ENCODE measurements at regions not wholly inside any gene's neighbourhood (a gene's known extent, or its start where the extent isn't known, plus 50 kb on each side); places are given as distances from the start of the nearest gene placed in this dataset.
"Not testable (repeated sequence)": the region's sequence is repeated elsewhere in the genome, so short reads cannot be mapped to it uniquely, and the experiment has no call there.

DNA sequence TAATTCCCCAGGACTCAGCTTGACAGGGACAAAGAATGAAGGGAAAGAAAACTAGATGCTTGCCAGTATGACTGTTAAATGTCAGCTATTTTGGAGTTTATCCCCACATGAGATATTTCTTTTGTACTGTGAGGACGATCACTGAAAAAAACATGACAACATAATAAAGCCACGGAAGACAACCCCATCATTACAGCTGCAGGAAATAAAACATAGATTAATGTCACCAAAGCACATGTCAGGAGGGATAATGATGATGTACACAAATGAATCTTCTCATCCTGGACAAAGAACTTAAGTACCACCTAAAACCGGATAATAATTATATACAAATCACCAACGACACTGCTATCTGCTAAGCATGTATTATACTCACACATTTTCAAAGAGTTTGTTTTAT is 84.6 kb upstream of the GRIP1 start:
- no peak for DNase-seq (ENCODE audit: low read depth, low spot score)
- in situ Hi-C loops (cut with HindIII; ENCODE audit: low pct_unique_long_range_greater_than_20kb, low sequenced_read_pairs): no loop called here

DNA sequence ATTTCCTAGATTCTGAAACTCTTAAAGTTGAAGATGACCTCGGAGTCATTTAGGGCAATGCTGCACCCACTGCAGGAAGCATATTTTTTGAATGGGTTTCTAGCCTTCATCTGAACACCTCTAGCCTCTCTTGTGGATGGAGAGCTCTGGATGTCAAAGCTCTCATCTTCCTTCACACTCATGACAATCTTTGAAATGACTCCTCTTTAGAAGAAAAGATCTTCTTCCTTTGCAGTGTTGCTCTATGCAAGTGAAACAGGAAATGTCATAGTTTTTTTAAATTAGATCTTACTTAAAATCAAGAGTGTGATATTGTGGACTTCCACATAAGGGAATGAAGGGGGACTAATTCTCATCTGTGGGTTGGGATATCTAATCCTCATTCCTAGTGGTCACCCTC is 86.3 kb upstream of the GRIP1 start:
- no peak for DNase-seq (ENCODE audit: low read depth, low spot score)
- in situ Hi-C loops (cut with HindIII; ENCODE audit: low pct_unique_long_range_greater_than_20kb, low sequenced_read_pairs): no loop called here

DNA sequence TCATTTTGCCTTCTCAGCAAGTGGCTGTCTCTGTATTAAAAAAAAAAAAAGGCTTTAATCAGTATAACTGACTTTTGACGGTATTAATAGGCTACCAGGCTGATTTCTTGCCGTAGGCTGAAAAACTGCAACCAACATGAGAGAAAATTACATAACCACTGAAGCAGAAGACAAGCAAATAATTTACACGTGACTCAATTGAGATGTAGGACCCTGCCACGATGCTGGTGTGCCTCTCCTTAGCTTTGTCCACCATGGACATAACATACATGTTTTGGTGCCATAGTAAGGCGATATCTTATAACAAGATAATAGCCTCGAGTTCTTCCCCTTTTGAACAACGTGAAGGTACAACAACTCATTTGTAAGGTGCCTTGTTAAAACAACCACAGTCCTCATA is 88.7 kb upstream of the GRIP1 start:
- in situ Hi-C loops (cut with HindIII; ENCODE audit: low pct_unique_long_range_greater_than_20kb, low sequenced_read_pairs): no loop called here
- no peak for DNase-seq (ENCODE audit: low read depth, low spot score)

DNA sequence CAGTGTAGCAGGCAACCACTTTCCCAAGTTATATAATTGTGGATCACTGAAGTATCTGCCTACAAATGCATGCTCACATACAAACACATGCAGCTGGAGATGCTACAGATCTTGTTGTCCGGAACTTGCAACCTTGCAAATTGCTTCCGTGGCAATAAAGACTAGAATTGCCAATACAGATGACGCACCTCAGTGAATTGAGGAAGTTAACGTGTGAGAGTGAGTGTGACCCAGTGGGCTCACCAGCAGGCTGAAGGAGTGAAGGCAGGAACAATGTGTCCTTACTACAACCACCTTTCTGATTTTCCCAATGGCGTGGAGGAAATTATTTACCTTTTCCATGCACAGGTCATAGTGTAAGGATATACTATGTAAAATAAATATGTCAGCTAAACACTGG is 89.4 kb upstream of the GRIP1 start:
- no peak for DNase-seq (ENCODE audit: low read depth, low spot score)
- in situ Hi-C loops (cut with HindIII; ENCODE audit: low pct_unique_long_range_greater_than_20kb, low sequenced_read_pairs): no loop called here

DNA sequence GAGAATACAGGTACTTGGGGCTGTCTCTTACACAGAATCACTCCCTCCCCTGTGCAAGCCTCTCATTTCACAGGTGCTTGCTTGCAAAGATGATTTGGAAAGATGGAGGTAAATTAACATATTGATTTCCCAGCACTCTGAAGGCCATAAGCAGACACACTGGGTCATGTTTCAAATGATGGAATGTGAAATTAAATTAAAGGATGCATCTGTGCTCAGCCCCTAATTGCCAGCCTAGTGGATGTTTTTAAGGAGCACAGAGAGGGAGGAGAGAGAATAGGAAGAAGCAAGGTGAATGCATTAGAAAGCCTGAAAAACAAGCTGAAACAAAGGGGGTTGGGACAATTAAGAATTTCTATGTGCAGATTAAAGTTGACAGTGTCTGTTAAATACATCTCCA is 96.1 kb upstream of the GRIP1 start:
- DNase-seq (ENCODE audit: low read depth, low spot score): no peak
- in situ Hi-C loops (cut with HindIII; ENCODE audit: low pct_unique_long_range_greater_than_20kb, low sequenced_read_pairs): no loop called here

DNA sequence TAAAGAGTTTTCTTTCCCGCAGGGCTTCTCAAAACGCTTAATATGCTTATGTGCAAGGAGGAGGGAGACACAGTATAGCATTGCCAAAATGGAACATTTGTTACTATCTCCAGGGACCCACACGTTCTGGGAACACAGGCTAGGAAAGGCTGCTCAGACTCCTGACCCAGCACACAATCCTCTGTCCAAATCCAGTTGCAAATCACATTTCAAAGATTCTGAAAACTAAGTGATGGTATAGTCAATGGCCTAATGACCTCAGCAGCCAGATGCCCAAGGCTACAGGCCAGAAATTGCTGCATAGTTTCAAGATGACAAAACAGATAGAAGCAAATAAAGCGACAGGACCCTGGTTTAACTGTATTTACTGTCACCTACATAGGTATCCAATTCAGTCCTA is 97.0 kb upstream of the GRIP1 start:
- in situ Hi-C loops (cut with HindIII; ENCODE audit: low pct_unique_long_range_greater_than_20kb, low sequenced_read_pairs): no loop called here
- DNase-seq (ENCODE audit: low read depth, low spot score): no peak

DNA sequence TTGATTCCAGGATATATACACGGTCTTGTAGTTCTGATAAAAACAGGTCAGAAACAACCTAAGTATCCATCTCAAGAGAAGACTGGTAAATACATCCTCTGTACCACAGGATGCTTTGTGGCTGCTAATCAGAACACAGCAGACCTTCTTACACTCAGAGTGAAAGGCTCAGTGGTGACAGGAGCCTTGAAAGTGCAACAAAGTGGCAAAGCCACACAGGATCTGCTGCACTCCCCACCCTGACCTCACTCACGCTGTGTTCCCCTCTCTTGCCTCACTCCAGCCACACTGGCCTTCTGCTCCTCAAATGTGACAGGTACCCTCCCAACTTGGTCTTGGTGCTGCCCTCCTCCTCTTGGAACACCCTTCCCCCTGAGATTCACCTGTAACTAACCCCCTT is 98.1 kb upstream of the GRIP1 start:
- DNase-seq (ENCODE audit: low read depth, low spot score): no peak
- in situ Hi-C loops (cut with HindIII; ENCODE audit: low pct_unique_long_range_greater_than_20kb, low sequenced_read_pairs): no loop called here

DNA sequence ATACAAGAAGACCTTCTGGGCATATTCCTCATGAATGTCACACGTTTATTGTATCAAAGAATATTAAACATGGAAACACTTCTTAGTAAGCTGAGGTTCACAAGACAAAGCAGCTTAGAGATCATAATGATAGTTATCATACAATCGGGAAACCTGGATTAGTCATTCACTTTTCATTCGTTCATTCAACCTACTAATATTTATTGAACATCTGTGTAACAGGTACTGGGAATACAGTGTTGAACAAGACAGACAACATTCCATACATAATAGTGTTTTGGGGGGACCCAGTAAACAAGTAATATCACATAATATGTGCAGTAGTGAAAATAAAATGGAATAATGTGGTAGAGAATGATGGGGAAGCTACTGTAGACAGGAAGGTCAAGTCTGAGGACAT is 100.6 kb upstream of the GRIP1 start:
- no peak for DNase-seq (ENCODE audit: low read depth, low spot score)
- in situ Hi-C loops (cut with HindIII; ENCODE audit: low pct_unique_long_range_greater_than_20kb, low sequenced_read_pairs): no loop called here

DNA sequence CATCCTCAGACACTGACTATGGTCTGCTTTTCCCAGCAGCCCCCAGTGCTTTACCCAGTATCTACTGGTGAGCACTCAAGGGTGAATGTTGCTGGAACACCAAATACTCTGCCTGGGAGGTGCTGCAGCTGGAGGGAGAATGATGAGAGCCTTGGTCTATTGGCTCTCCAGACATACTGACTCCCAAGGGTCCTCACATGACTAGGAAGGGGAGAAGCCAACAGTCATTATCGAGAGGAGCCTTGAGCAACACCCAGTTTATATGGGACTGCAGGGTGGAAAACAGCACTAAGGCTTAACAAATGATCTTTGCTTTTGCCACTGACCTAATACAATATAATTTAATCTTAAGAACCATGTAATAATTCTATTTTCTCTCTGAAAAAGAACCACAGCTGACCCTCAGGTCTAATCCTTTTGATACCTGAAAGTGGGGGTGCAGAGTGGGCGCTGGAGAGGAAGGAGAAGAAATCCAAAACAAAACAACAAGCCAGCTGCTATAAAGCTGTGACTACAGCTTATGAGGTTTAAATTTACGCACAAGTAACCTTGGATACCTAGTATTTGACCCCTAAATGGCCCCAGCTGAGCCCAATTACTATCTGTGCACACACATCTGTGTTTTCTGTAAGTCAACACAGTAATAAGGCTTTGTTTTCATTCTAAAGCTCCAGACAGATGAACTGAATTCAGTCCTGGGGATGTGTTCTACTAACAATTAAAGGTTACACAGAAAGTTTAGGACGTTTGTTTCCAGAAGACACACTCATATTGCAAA is 107.8 kb upstream of the GRIP1 start:
- in situ Hi-C loops (cut with HindIII; ENCODE audit: low pct_unique_long_range_greater_than_20kb, low sequenced_read_pairs): no loop called here

DNA sequence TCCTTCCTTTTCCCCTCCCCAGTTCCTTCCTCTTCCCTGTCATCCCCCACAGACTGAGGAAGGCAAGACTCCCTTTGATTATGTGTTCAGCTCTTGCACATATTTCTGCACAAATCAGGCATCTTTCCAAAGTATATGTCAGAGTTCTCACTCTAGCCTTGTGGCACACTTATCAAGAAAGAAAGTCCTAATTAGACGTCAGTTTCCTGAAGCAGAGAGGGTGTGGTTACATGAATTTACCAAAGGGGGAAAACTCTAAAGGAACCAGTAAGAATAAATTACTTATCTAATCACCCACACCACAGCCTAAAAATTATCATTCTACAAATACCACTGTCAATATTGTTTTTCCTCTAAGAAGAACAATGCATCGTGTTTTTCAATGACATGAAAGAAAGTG is 120.7 kb upstream of the GRIP1 start:
- DNase-seq (ENCODE audit: low read depth, low spot score): no peak
- in situ Hi-C loops (cut with HindIII; ENCODE audit: low pct_unique_long_range_greater_than_20kb, low sequenced_read_pairs): no loop called here

More for the DNA sequence above, 107.8 kb upstream of the GRIP1 start:
- no peak for DNase-seq (ENCODE audit: low read depth, low spot score)

DNA sequence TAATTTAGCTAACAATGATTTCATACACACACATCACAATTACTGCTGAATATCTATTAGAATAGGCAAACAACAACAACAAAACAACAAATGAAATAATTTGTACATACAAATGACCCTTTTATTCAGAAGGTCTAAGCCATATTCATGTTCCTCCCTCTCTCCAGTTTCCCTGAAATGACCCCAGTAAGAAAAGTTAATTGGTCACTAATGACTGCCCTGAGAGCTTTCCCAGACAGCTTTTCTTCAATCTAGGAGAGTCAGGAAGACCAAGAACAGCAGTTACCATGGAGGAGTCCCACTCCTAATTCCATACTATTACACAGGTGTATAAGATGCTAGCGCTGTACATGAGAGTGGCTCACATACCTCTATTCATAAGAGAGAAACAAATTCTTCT is 121.2 kb upstream of the GRIP1 start:
- in situ Hi-C loops (cut with HindIII; ENCODE audit: low pct_unique_long_range_greater_than_20kb, low sequenced_read_pairs): no loop called here
- DNase-seq (ENCODE audit: low read depth, low spot score): no peak

DNA sequence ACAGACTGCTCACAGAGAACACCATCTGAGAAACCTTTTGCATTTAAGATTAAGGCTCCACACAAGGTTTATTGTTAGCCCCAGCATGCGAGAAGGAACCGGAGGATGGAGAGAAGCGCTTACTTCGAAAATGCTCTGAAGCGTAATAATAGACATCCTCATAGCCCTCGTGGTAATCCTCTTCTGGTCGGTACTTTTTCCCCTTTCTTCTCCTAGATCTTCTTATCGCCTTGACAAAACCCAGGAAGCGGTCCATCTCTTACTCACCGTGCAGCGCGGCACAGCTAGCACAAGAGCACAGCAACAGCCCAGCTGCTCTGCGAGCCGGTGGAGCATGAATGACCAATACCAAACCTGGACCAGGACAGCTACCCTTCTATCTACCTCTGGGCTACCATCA is 125.1 kb upstream of the GRIP1 start:
- in situ Hi-C loops (cut with HindIII; ENCODE audit: low pct_unique_long_range_greater_than_20kb, low sequenced_read_pairs): no loop called here
- DNase-seq (ENCODE audit: low read depth, low spot score): no peak

DNA sequence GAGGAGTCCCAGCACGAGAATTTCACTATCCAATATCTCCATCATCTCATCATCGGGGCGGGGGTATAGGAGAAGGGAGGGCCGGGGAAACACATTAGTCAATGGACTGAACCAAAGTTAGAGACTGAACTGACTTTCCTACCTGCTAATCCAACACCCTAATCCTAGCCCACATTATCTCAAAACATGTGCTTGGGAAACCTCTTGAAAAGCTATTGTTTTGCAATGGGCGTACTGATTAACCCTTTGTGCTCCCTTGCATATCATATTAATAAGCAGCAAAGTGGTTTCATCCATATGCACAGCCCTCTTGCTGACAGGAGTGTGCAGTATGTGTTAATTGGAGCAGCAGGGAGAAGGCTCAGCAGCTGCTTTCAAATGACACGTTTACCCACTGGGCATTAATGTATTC is 125.7 kb upstream of the GRIP1 start:
- DNase-seq (ENCODE audit: low read depth, low spot score): no peak
- in situ Hi-C loops (cut with HindIII; ENCODE audit: low pct_unique_long_range_greater_than_20kb, low sequenced_read_pairs): no loop called here

DNA sequence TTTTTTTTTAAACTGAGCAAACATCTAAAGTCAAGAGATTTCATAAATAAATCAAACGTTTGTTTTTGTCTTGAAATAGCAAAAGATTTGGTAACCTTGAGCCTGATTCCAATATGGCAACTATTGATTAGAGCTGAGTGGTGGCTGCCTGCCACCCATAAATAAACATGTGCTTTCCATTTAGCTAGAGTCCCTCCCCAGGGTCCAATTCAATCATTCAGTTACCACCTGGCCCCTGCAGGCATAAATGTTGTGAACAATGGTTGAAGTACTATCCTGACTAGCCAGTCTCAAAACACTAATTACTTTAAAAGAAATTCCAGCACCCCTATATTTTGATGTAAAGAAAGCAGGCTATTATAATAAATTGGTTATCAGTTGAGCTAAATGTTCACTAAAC is 129.7 kb upstream of the GRIP1 start:
- in situ Hi-C loops (cut with HindIII; ENCODE audit: low pct_unique_long_range_greater_than_20kb, low sequenced_read_pairs): no loop called here
- no peak for DNase-seq (ENCODE audit: low read depth, low spot score)

DNA sequence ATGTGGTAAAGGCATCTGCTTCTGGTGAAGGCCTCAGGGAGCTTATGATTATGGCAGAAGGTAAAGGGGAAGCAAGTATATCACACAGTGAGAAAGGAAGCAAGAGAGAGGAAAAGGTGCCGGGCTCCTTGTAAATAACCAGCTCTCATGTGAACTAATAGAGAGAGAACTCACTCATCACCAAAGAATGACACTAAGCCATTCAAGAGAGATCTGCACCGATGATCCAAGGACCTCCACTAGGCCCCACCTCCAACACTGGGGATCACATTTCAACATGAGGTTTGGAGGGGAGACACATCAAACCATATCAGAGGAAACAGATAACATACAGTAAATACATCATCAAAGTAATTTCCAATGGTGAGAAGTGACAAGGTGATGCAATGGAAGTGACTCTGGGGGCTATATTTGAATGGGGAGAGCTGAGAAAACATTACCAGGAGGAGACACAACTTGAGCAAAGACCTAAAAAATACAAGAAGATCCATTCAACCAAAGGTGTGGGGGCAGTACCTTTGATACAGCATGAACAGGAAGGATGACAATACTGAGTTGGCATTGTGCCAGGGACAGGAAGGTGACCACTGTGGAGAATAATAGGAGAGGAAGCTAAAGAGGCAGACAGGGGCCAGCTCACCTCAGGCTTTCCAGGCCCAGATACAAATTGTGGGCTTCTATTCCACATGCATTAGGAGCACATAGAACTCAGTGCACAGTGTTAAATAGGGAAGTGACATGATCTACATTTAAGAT is 134.4 kb upstream of the GRIP1 start:
- in situ Hi-C loops (cut with HindIII; ENCODE audit: low pct_unique_long_range_greater_than_20kb, low sequenced_read_pairs): no loop called here
- no peak for DNase-seq (ENCODE audit: low read depth, low spot score)

DNA sequence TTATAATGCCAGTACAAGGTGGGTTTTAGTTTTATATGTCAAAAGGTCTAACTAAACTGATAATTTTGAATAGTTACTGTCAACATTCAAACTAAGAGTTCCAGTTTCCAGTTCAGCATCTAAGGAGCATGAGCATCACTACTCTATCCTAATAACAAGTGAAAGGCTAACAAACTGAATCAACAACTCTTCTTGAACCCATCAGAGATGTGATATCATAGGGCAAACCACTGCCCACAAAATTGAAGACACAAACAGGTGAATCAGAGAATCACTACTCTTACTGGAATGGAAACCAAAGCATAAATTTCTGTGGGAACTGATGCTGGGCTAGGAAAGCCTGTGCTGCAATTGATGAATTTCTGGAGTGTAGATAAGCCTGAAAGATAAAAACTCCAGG is 140.7 kb upstream of the GRIP1 start:
- no peak for DNase-seq (ENCODE audit: low read depth, low spot score)
- in situ Hi-C loops (cut with HindIII; ENCODE audit: low pct_unique_long_range_greater_than_20kb, low sequenced_read_pairs): no loop called here

DNA sequence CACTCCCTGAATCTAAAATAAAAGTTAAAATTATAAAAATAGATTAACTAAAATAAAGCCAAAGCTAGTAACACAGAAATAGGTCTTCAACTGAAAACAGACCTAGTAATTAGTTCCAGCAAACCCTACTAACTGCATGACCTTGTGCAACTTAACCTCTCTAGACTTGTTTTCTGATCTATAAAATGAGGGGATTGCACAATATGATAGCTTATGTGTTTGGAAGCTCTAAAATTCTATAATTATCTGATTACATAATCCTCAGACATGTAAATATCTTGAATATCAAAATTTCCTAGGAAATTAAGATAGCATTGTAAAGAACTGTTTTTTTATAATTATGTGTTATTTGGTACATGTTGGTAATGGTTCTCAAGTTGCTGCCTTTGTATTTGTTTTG is 144.1 kb upstream of the GRIP1 start:
- DNase-seq (ENCODE audit: low read depth, low spot score): no peak
- in situ Hi-C loops (cut with HindIII; ENCODE audit: low pct_unique_long_range_greater_than_20kb, low sequenced_read_pairs): no loop called here

DNA sequence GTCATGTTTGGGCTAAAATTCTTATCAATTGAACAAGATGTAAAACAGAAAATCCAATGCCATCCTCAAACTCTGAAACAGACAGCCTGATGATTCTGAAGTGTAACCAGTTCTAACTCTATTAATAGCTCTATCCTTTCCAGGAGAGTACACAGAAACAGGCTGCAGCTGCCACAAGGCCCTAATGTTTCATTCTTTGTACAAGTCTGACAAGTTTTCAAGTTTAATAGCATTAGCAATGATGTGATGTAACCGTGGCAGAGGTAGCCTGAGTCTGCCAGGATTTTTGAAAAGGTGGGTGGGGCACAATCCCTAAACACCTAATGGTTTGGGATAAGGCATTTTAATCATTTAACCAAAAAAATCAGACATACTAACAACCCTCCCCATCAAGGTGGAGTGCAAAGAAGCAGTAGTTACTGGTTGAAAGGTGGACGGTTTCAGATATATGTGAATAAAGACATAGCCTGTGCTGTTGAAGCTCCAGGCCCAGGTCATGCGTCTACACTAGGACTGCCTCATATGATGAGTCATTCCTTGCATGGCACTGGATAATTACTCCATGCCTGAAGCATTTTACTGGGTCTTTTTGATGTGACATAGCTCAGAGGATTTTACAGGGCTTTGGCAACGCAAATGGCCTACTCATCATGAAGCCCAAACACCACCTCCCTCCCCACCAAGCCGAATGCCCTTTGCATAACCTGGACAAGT is 145.1 kb upstream of the GRIP1 start:
- DNase-seq (ENCODE audit: low read depth, low spot score): peak; percentile 98

DNA sequence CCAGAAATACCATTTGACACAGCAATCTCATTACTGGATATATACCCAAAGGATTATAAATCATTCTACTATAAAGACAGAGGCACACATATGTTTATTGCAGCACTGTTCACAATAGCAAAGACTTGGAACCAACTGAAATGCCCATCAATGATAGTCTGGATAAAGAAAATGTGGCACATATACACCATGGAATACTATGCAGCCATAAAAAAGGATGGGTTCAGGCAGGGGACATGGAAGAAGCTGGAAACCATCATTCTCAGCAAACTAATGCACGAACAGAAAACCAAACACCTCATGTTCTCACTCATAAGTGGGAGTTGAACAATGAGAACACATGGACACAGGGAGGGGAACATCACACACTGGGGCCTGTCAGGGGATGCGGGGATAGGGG is 147.0 kb upstream of the GRIP1 start:
- in situ Hi-C loops (cut with HindIII; ENCODE audit: low pct_unique_long_range_greater_than_20kb, low sequenced_read_pairs); DNase-seq (ENCODE audit: low read depth, low spot score): not testable (repeated sequence)

More for the DNA sequence above, 145.1 kb upstream of the GRIP1 start:
- in situ Hi-C loops (cut with HindIII; ENCODE audit: low pct_unique_long_range_greater_than_20kb, low sequenced_read_pairs): no loop called here

All from SK-MEL-5 (cell line).